KOPT-K1 (cell line): ENCODE measurements at regions not wholly inside any gene's neighbourhood (a gene's known extent, or its start where the extent isn't known, plus 50 kb on each side); places are given as distances from the start of the nearest gene placed in this dataset.

ENCODE experiments used
- H3K27ac ChIP-seq: fragments of 200-600 bp; sonication (generic); 2 replicates; pipeline ENCODE4 v1.5.1; 2016; ENCODE audit warnings: antibody characterized with exemption, mild to moderate bottlenecking, low read depth, low read length; ENCODE audit not compliant: poor library complexity, severe bottlenecking
- H3K36me3 ChIP-seq: fragments of 200-600 bp; sonication (generic); 2 replicates; pipeline ENCODE4 v1.5.1; 2017; ENCODE audit warnings: antibody characterized with exemption, mild to moderate bottlenecking, low read length, moderate library complexity; ENCODE audit not compliant: insufficient read depth
- H3K9me3 ChIP-seq: fragments of 200-600 bp; sonication (generic); 2 replicates; pipeline ENCODE4 v1.5.1; 2017; ENCODE audit warnings: antibody characterized with exemption, low read length, mild to moderate bottlenecking; ENCODE audit not compliant: insufficient read depth, poor library complexity, severe bottlenecking

GRCh38 chr2:129436809-129437208 lies 542.7 kb upstream of the RAB6C start:
- Histone ChIP-seq H3K9me3 (no peaks in the 10 kb centered on the region), H3K27ac (no peak overlapping the region), H3K36me3 (no peaks in the 10 kb centered on the region)

DNA sequence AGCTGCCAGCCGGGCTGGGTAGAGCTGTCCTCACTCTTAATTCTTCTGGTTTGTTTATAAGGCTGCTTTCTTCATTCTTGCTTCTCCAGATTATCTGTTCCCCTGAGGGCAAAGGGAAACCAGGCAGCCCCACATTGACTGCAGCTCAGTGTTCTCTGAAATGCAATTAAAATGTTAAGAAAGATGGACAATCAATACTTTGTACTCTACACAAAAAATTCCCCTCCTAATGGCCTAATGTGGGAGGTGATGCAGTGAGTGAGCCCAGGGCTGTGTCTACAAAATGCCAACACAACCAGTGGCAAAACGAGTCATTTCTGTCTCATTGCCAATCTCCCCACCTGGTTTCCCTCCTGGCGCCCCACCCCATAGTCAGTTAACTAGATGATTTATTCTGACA lies 541.7 kb upstream of the RAB6C start:
- no peaks in the 10 kb centered on the region for H3K9me3 ChIP-seq
- H3K27ac ChIP-seq, result no peak overlapping the region
- H3K36me3 ChIP-seq, result no peaks in the 10 kb centered on the region

GRCh38 chr2:129438501-129439057 lies 540.9 kb upstream of the RAB6C start:
- no peak overlapping the region for H3K27ac ChIP-seq
- H3K9me3 ChIP-seq, result no peaks in the 10 kb centered on the region
- no peaks in the 10 kb centered on the region for H3K36me3 ChIP-seq

DNA sequence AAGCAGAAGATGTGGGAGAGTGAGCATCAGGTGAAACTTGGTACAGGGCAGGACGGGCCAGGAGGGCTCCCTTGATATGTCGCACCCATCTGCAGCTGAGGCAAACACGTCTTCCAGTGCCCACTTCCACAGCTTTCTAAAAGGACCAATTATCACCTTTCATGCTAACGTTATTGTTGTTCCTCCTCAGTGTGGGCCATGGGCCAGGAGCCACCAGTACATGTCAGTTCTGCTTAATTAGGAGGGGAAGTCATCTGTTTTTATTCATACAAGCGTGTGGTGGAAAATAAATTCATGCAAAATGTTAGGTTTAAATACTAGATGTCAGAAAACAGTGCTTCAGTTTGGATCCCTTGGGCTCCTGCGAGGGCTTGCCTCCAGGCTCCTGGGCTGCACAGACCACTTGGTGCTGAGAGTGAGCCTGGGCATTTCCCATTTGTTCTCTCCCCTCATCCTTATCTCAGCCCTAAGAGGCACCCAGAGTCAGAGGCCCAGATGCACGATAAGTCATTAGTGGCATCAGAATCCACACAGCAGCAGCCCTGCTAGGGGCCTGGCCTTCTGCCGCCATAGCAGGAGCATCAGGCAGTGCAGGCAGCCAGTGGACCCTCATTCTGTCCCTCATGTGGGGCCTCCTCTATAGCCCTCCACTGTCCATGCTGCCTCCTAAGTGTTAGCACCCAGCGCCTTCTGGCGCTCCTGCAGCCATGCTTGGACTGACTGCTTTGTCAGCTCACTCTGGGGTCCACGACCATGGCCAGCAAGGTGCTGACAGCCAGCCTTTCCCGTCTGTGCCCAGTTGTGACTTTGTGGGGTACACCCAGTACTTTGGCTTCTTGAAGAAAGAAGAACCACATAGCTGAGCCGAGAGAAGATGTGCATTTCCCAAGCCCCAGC lies 539.8 kb upstream of the RAB6C start:
- Histone ChIP-seq H3K27ac (no peak overlapping the region), H3K9me3 (no peaks in the 10 kb centered on the region), H3K36me3 (no peaks in the 10 kb centered on the region)

DNA sequence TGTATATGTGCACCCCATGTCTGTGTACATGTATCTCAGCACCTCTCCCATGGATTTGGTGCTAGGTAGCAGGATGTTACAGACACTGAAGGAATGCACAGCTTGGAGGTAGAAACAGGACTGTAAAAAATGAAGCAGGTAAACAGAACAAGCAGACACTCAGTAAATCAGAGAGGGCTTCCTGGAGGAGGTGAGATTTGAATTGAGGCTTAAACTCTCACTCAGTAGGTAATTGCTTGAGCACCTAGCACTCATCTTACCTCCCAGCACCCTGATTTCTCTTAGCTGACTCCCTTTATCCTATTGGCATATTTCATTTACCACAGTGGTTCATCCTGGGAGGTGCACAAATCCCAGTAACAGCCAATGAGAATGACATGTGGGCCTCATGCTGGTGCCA lies 537.9 kb upstream of the RAB6C start:
- H3K9me3 ChIP-seq, result no peaks in the 10 kb centered on the region

GRCh38 chr2:129443235-129443864 lies 536.1 kb upstream of the RAB6C start:
- Histone ChIP-seq H3K36me3 (no peaks in the 10 kb centered on the region), H3K9me3 (no peaks in the 10 kb centered on the region), H3K27ac (no peak overlapping the region)

More for the DNA sequence above, 537.9 kb upstream of the RAB6C start:
- Histone ChIP-seq H3K36me3 (no peaks in the 10 kb centered on the region), H3K27ac (no peak overlapping the region)

DNA sequence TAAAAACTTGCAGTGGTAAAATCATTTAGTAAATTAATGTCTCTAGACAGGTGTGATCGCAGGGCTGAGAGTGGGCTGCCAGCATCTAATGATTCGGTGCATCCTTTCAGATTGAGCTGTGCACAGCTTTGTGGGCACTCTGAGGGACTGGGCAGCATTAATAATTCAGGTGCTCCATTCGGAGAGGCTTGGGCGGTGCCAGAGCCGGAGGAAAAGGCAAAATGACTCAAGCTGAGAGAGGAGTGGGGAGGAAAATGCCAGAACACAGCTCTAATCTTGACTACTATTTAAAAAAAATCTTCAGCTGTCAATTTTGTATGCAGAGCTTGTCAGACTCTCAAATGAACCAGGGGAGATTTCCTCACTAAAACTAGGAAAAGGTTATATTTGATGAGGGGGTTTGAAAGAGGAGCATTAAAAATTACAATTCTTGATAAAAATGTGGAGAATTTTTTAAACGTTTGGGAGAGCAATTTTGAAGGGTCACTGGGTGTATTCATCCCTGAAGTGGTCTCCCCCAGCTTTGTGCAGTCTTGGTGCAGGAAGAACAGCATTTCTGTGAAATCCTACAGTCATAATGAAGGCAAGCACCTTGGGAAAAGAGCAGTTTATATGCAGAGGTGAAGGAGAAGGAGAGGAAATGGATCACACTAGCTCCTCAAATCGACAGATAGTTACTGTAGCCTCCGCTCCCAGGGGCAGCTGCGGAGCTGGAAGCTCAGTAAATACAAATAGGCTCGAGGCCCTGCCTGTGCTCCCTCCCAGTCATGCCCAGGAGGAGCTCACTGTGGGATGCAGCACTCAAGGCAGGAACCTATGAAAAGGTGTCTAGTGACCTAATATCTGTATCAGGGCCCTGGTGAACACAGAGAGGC lies 535.4 kb upstream of the RAB6C start:
- Histone ChIP-seq H3K27ac (no peak overlapping the region), H3K36me3 (no peaks in the 10 kb centered on the region), H3K9me3 (no peaks in the 10 kb centered on the region)

DNA sequence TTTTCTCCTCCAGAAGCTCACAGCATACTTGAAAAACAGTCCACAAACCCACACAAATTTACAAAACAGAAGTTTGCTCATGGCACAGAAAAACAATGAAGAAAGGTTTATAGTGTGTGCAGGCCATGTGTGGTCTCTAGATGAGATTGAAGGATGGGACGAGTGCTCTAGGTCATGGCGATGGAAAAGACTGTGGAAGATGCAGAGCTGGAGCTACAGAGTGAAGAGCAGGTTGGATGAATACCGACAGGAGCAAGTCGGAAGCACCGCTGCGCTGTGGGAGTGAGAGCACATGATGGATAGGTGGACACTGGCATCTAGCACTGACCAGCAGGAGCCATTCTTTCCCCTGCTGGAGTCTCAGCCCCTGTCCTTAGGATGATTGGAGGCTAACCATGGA lies 534.7 kb upstream of the RAB6C start:
- H3K9me3 ChIP-seq, result no peaks in the 10 kb centered on the region
- H3K27ac ChIP-seq, result no peak overlapping the region
- H3K36me3 ChIP-seq, result no peaks in the 10 kb centered on the region

- Histone ChIP-seq H3K27ac (no peak overlapping the region), H3K9me3 (no peaks in the 10 kb centered on the region), H3K36me3 (no peaks in the 10 kb centered on the region)
These were observed 522.8 kb upstream of the RAB6C start for GRCh38 chr2:129456691-129457090.

GRCh38 chr2:129457277-129457818 lies 522.1 kb upstream of the RAB6C start:
- H3K27ac ChIP-seq, result no peak overlapping the region
- no peaks in the 10 kb centered on the region for H3K9me3 ChIP-seq
- H3K36me3 ChIP-seq, result no peaks in the 10 kb centered on the region

DNA sequence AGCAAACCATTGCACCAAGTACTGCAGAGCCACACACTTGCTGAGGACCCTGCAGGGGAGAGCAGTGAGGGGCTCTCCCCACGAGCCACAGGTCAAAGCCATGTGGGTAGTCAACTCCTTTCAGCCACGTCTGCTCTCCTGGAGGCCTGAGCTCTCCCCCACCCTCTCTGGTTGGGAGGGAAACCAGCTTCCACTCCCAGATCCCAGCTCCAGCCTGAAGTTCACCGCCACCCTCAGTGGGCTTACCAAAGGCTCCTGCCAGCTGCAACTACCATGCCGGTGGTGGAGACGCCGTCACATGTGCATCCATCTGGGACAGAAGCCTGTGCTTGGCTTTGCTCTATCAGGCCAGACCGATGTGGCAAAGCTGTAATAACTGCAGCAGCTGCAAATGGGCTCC lies 521.5 kb upstream of the RAB6C start:
- no peaks in the 10 kb centered on the region for H3K9me3 ChIP-seq
- no peak overlapping the region for H3K27ac ChIP-seq
- H3K36me3 ChIP-seq, result no peaks in the 10 kb centered on the region

DNA sequence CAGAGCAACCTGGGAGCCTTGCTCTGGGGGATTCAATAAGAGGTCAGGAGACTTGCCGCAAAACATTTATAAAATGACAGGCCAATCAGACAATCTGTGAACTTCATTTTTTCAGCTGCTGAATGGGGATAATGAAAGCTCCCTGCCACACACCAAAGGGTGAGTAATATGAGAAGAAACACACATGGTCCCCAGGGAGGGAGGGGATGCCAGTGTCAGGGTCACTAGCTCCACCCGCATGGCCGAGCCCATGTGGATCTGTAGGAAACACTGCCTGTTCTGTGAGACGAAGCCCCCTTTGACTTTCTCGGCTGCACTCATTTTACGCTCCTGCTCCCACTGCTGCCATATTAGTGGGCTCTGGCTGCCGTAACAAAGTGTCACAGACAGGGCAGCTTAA lies 521.0 kb upstream of the RAB6C start:
- Histone ChIP-seq H3K36me3 (no peaks in the 10 kb centered on the region), H3K9me3 (no peaks in the 10 kb centered on the region), H3K27ac (no peak overlapping the region)

DNA sequence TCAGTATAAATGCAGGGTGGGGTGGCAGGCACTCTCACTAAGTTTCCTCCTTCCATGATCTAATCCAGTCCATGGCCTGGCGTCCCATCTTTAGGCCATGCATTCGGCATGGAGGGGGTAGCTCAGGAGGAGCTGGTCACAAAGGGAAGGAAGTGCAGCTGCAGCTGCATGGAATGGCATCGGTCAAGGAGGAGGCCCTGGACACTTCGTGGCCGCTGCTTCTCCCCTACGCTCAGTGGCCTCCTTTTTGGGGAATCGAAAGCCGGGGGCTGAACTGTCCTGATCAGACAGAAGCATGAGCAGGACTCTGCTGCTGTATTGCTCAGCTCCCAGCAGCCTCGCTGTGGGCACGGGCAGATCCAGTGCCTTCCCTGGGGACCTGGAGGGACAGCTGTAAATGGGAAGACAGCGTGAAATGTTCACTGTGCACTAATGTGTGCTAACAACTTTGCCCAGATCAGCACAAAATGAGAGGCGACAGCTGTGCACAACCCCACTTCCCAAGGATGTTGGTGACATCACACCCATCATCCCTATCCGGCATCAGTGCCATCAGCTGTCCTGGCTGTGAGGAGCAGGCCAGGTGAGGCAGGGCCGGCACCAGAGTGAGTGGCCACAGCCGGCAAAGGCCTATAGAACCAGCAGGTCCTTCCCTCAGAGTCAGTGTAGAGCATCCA lies 520.1 kb upstream of the RAB6C start:
- Histone ChIP-seq H3K9me3 (no peaks in the 10 kb centered on the region), H3K36me3 (no peaks in the 10 kb centered on the region), H3K27ac (no peak overlapping the region)

DNA sequence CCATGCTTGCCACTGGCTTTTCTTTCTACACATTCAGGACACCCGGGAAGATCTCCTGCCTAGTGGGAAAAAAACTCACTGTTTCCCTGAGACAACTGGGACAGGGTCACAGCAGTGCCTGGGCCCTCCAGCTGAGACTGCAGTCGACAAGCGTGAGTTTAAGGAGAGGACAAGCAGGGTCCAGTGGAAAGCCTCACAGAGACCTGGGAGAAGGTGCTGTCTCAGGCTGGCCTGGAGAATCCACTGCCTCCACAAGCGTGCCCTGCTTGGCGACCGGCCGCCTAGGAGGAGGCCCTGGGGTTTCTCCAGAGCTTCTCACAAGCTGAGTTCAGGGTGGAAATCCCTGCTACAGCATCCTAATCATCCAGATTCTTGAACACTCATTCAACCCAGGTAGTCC lies 519.6 kb upstream of the RAB6C start:
- H3K36me3 ChIP-seq, result no peaks in the 10 kb centered on the region
- no peaks in the 10 kb centered on the region for H3K9me3 ChIP-seq
- H3K27ac ChIP-seq, result no peak overlapping the region
